Smooth muscle cell (in vitro differentiated cells): ENCODE measurements at regions not wholly inside any gene's neighbourhood (a gene's known extent, or its start where the extent isn't known, plus 50 kb on each side); places are given as distances from the start of the nearest gene placed in this dataset.

Source experiments
- DNase-seq: peaks from one replicate; lab custom pipeline; 2025; ENCODE audit not compliant: unreplicated experiment; lab: John Stamatoyannopoulos, UW
- H2AFZ ChIP-seq: fragments of 200-600 bp; sonication (generic); 2 replicates; pipeline ENCODE4 v1.6.0; 2016; ENCODE audit warnings: antibody characterized with exemption, low read depth, mild to moderate bottlenecking
- H3F3A ChIP-seq: fragments of 200-600 bp; sonication (generic); 2 replicates; pipeline ENCODE4 v1.6.0; 2017; ENCODE audit warnings: antibody characterized with exemption, low read depth
- H3K27ac ChIP-seq: fragments of 200-600 bp; sonication (generic); 2 replicates; pipeline ENCODE4 v1.5.1; 2016; ENCODE audit warnings: low read depth, mild to moderate bottlenecking
- H3K27me3 ChIP-seq: fragments of 200-600 bp; sonication (generic); 2 replicates; pipeline ENCODE4 v1.6.1; 2016; ENCODE audit warnings: low read depth, mild to moderate bottlenecking
- H3K36me3 ChIP-seq: fragments of 200-600 bp; sonication (generic); 2 replicates; pipeline ENCODE4 v1.5.1; 2016; ENCODE audit warnings: low read depth
- H3K4me1 ChIP-seq: fragments of 200-600 bp; sonication (generic); 2 replicates; pipeline ENCODE4 v1.5.1; 2016; ENCODE audit warnings: low read depth
- H3K4me2 ChIP-seq: fragments of 200-600 bp; sonication (generic); 2 replicates; pipeline ENCODE4 v1.6.0; 2016; ENCODE audit warnings: mild to moderate bottlenecking
- H3K4me3 ChIP-seq: fragments of 200-600 bp; sonication (generic); 2 replicates; pipeline ENCODE4 v1.5.1; 2016; ENCODE audit warnings: mild to moderate bottlenecking
- H3K79me2 ChIP-seq: fragments of 200-600 bp; sonication (generic); 2 replicates; pipeline ENCODE4 v1.6.0; 2016; ENCODE audit warnings: low read depth, mild to moderate bottlenecking
- H3K9ac ChIP-seq: fragments of 200-600 bp; sonication (generic); 2 replicates; pipeline ENCODE4 v1.6.0; 2016; ENCODE audit warnings: low read depth
- H3K9me3 ChIP-seq: fragments of 200-600 bp; sonication (generic); replicated peaks from 2 replicates; pipeline ENCODE4 v1.5.1; 2016; ENCODE audit warnings: low read depth
- H4K20me1 ChIP-seq: fragments of 200-600 bp; sonication (generic); 2 replicates; pipeline ENCODE4 v1.6.0; 2016; ENCODE audit warnings: low read depth
- CTCF ChIP-seq: fragments of 200-600 bp; sonication (generic); IDR thresholded peaks from 2 replicates; pipeline ENCODE4 v1.5.1; 2017; ENCODE audit warnings: borderline replicate concordance, mild to moderate bottlenecking, antibody characterized with exemption; ENCODE audit not compliant: insufficient read depth, poor library complexity, severe bottlenecking
- WGBS: methylation state at CpG from one replicate; pipeline ENCODE4 v1.1.7; 2016; ENCODE audit warnings: low lambda C conversion rate; 5-methylcytosine and 5-hydroxymethylcytosine counted together

DNA sequence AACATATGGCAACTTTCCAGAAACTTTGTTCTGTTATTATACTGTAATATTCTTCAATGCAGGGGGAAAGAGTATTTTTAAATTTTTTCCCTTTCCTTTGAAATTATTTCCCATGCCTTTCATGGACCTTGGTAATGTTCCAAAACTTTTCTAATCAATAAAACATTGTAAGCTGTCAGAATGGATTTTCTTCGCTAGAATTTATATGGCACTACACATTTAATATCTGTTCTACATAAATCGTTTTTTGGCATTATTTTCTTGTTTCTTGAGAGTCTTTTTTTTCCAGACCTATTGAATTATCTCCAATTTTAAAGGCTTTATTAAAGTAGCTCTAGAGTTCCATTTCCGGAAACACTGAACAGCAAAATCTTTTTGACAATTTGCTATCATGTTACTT is 249.0 kb downstream of the TMEM167A start:
- Histone ChIP-seq H4K20me1 (no peaks in the 10 kb centered on the region), H3F3A (no peaks in the 10 kb centered on the region), H3K4me1 (no peaks in the 10 kb centered on the region), H3K4me2 (no peak overlapping the region), H3K9ac (no peak overlapping the region), H3K27ac (no peak overlapping the region), H3K79me2 (no peaks in the 10 kb centered on the region), H3K9me3 (no peaks in the 10 kb centered on the region), H3K27me3 (no peaks in the 10 kb centered on the region), H3K4me3 (no peak overlapping the region), H2AFZ (no peak overlapping the region), H3K36me3 (no peaks in the 10 kb centered on the region)
- WGBS, result 92% methylated on average over 3 of the region's 3 CpGs
- no peak for TF ChIP-seq CTCF
- DNase-seq, result no peak

DNA sequence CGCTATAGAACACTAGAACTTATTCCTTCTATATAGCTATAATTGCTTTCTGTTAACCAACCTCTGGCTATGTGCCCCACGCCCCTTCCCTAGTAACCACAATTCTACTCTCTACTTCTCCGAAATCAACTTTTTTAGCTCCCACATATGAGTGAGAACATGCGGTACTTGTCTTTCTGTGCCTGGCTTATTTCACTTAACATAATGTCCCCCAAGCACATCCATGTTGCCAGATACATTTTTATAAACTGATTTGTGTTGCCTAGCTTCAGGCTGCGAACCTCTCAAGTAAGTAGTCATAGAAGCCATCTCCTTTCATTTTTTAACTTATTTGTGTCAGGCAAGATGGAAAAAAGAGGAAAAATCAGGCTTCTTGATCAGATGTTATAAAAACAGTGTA is 249.5 kb downstream of the TMEM167A start:
- Histone ChIP-seq H3K27me3 (no peaks in the 10 kb centered on the region), H3K36me3 (no peaks in the 10 kb centered on the region), H3K4me3 (no peak overlapping the region), H3K4me1 (peaks cover 2% of the 10 kb centered on the region), H3K4me2 (no peak overlapping the region), H3K79me2 (no peaks in the 10 kb centered on the region), H3K9ac (no peak overlapping the region), H2AFZ (no peak overlapping the region), H4K20me1 (no peaks in the 10 kb centered on the region), H3K9me3 (no peaks in the 10 kb centered on the region), H3F3A (no peaks in the 10 kb centered on the region), H3K27ac (no peak overlapping the region)
- 85% methylated on average over 5 of the region's 5 CpGs for WGBS
- no peak for DNase-seq
- no peak for TF ChIP-seq CTCF

- Histone ChIP-seq H3K36me3 (no peaks in the 10 kb centered on the region), H3K79me2 (no peaks in the 10 kb centered on the region), H4K20me1 (no peaks in the 10 kb centered on the region), H2AFZ (peak overlapping the region; percentile 67), H3K4me2 (no peak overlapping the region), H3F3A (no peaks in the 10 kb centered on the region), H3K9me3 (no peaks in the 10 kb centered on the region), H3K27ac (peak overlapping the region; percentile 64), H3K4me3 (no peak overlapping the region), H3K27me3 (no peaks in the 10 kb centered on the region), H3K4me1 (peaks cover 21% of the 10 kb centered on the region), H3K9ac (no peak overlapping the region)
- TF ChIP-seq CTCF, result no peak
- 78% methylated on average over 4 of the region's 4 CpGs for WGBS
- no peak for DNase-seq
These were observed 254.6 kb downstream of the TMEM167A start for GRCh38 chr5:82822634-82822927.

DNA sequence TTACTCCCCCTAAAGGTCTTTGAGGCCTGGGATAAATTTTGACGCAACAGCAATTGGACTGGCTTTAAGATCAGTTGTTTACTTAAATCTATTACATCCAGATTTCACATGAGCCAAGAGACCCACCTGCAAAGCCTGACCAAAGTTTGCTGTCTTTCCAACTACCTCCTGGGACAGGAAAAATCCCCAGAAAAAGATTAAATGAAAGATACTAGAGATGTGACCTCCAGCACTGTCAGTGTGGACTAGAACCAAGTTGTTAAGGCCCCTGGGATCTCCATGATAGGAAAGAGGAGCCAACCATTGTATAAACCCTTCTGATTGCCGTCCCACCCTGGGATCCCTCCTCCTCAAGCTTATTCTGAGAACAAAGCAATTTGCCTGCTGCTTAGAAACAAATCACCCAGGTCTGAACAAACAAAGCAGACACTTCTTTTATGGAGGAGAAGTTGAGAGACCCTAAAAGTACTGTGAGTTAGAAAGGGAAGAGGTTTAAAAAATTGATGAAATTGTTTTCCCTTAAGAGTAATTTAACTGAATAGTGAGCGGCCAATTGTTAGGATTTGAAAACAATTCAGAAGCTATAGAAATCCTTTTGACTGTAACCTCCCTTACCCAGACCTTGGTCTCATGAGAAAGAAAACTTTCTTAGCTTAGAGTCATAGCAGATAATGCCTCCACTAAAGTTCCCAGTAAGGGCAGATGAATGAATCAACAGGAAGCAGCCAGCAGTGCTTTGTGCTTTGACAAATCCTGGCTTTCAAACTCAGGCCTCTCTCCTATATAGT is 255.2 kb downstream of the TMEM167A start:
- Histone ChIP-seq H3K9me3 (no peaks in the 10 kb centered on the region), H3K9ac (no peak overlapping the region), H3K4me2 (no peak overlapping the region), H2AFZ (peak overlapping the region; percentile 67), H3K27me3 (no peaks in the 10 kb centered on the region), H3F3A (no peaks in the 10 kb centered on the region), H3K36me3 (no peaks in the 10 kb centered on the region), H3K4me1 (peaks cover 21% of the 10 kb centered on the region), H3K4me3 (no peak overlapping the region), H3K79me2 (no peaks in the 10 kb centered on the region), H4K20me1 (no peaks in the 10 kb centered on the region), H3K27ac (peak overlapping the region; percentile 64)
- no peak for TF ChIP-seq CTCF
- DNase-seq, result no peak
- WGBS, result 65% methylated on average over 3 of the region's 3 CpGs
